ENCODE measurements at regions not wholly inside any gene's neighbourhood (a gene's known extent, or its start where the extent isn't known, plus 50 kb on each side); places are given as distances from the start of the nearest gene placed in this dataset.

- no peaks in the 10 kb centered on the region for H3K36me3 ChIP-seq
- DNase-seq: no peak
- peaks cover 23% of the 10 kb centered on the region for H3K9me3 ChIP-seq (ENCODE audit: severe bottlenecking)
- H3K27me3 ChIP-seq (ENCODE audit: insufficient read depth, low read depth, severe bottlenecking): peaks cover 95% of the 10 kb centered on the region
- TF ChIP-seq, protein P1, sequence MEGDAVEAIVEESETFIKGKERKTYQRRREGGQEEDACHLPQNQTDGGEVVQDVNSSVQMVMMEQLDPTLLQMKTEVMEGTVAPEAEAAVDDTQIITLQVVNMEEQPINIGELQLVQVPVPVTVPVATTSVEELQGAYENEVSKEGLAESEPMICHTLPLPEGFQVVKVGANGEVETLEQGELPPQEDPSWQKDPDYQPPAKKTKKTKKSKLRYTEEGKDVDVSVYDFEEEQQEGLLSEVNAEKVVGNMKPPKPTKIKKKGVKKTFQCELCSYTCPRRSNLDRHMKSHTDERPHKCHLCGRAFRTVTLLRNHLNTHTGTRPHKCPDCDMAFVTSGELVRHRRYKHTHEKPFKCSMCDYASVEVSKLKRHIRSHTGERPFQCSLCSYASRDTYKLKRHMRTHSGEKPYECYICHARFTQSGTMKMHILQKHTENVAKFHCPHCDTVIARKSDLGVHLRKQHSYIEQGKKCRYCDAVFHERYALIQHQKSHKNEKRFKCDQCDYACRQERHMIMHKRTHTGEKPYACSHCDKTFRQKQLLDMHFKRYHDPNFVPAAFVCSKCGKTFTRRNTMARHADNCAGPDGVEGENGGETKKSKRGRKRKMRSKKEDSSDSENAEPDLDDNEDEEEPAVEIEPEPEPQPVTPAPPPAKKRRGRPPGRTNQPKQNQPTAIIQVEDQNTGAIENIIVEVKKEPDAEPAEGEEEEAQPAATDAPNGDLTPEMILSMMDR (IDR thresholded peaks at IDR 0.05; ENCODE audit: low read depth, low read length): no peak
- H3K4me3 ChIP-seq (ENCODE audit: low read depth, low read length): no peak overlapping the region
- H3K27ac ChIP-seq: no peak overlapping the region
Observed at GRCh38 chr21:33985117-33986050, 69.8 kb upstream of the ATP5PO start.

DNA sequence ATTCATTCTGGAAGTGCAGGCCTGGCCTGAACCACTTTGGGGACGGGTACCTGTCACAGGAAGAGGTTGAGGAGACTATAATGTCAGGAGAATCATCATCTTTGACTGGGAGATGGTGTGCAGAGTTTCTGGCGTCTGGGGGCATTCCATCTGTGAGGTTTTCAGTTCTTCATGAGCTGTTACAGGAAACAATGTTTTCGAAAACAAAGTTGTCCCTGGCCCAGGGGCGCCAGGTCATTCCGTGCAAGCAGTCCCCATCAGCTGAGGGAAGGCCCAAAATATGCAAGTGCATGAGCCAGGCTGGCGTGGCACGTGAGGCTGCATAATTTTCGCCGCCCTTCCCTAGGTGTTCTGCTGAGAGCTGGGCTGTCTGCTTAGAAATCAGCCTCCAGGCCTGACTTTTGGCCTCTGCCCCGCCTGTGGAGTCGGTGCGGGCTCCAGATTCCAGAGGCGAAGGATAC is 68.4 kb upstream of the ATP5PO start:
- H3K36me3 ChIP-seq: no peaks in the 10 kb centered on the region
- H3K4me3 ChIP-seq (ENCODE audit: low read depth, low read length): no peak overlapping the region
- TF ChIP-seq, protein P1 (IDR thresholded peaks at IDR 0.05; ENCODE audit: low read depth, low read length): no peak
- H3K9me3 ChIP-seq (ENCODE audit: severe bottlenecking): peaks cover 23% of the 10 kb centered on the region
- no peak for DNase-seq
- H3K27ac ChIP-seq: no peak overlapping the region
- peaks cover 97% of the 10 kb centered on the region for H3K27me3 ChIP-seq (ENCODE audit: insufficient read depth, low read depth, severe bottlenecking)

GRCh38 chr21:33981391-33982101 is 65.9 kb upstream of the ATP5PO start:
- Histone ChIP-seq H3K4me3 (ENCODE audit: low read depth, low read length) (no peak overlapping the region), H3K27me3 (ENCODE audit: insufficient read depth, low read depth, severe bottlenecking) (peaks cover 91% of the 10 kb centered on the region), H3K9me3 (ENCODE audit: severe bottlenecking) (peaks cover 11% of the 10 kb centered on the region), H3K36me3 (no peaks in the 10 kb centered on the region), H3K27ac (no peak overlapping the region)
- TF ChIP-seq, protein P1 (IDR thresholded peaks at IDR 0.05; ENCODE audit: low read depth, low read length): no peak
- DNase-seq: no peak

- H3K36me3 ChIP-seq: no peaks in the 10 kb centered on the region
- no peak overlapping the region for H3K4me3 ChIP-seq (ENCODE audit: low read depth, low read length)
- no peak for DNase-seq
- peaks cover 81% of the 10 kb centered on the region for H3K27me3 ChIP-seq (ENCODE audit: insufficient read depth, low read depth, severe bottlenecking)
- H3K9me3 ChIP-seq (ENCODE audit: severe bottlenecking): peaks cover 10% of the 10 kb centered on the region
- TF ChIP-seq, protein P1 (IDR thresholded peaks at IDR 0.05; ENCODE audit: low read depth, low read length): no peak
- no peak overlapping the region for H3K27ac ChIP-seq
Observed at GRCh38 chr21:33980276-33980916, 64.8 kb upstream of the ATP5PO start.

DNA sequence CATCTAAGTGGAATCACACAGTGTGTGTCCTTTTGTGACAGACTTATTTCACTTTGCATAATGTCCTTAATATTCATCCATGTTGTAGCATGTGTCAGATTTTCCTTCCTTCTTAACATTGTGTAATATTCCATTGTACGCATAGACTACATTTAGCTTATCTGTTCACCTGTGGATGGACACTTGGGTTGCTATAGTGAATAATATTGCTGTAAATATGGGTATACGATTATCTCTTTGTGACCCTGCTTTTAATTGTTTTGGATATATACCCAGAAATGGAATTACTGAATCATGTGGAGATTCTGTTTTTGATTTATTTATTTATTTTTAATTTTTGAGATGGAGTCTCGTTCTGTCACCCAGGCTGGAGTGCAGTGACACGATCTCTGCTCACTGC is 63.0 kb upstream of the ATP5PO start:
- Histone ChIP-seq H3K27me3 (ENCODE audit: insufficient read depth, low read depth, severe bottlenecking) (peaks cover 75% of the 10 kb centered on the region), H3K27ac (no peak overlapping the region), H3K9me3 (ENCODE audit: severe bottlenecking) (peaks cover 8% of the 10 kb centered on the region), H3K4me3 (ENCODE audit: low read depth, low read length) (no peak overlapping the region), H3K36me3 (no peaks in the 10 kb centered on the region)
- no peak for DNase-seq
- TF ChIP-seq, protein P1 (IDR thresholded peaks at IDR 0.05; ENCODE audit: low read depth, low read length): no peak
